Fibroblast of skin of back (primary cell): ENCODE measurements at regions not wholly inside any gene's neighbourhood (a gene's known extent, or its start where the extent isn't known, plus 50 kb on each side); places are given as distances from the start of the nearest gene placed in this dataset.
"Not testable (repeated sequence)": the region's sequence is repeated elsewhere in the genome, so short reads cannot be mapped to it uniquely, and the experiment has no call there.

Source experiments
- DNase-seq: peaks from one replicate; pipeline ENCODE4 v3.0.0-alpha.2; 2013

- DNase-seq: no peak
Observed at GRCh38 chr17:22310717-22311686, 618.7 kb downstream of the KCNJ18 start.

- DNase-seq: not testable (repeated sequence)
Observed at GRCh38 chr17:22321001-22321400, 628.7 kb downstream of the KCNJ18 start.

GRCh38 chr17:22322893-22323550 lies 630.7 kb downstream of the KCNJ18 start:
- DNase-seq: not testable (repeated sequence)

- no peak for DNase-seq
Observed at GRCh38 chr17:22337467-22337866, 645.1 kb downstream of the KCNJ18 start.

DNA sequence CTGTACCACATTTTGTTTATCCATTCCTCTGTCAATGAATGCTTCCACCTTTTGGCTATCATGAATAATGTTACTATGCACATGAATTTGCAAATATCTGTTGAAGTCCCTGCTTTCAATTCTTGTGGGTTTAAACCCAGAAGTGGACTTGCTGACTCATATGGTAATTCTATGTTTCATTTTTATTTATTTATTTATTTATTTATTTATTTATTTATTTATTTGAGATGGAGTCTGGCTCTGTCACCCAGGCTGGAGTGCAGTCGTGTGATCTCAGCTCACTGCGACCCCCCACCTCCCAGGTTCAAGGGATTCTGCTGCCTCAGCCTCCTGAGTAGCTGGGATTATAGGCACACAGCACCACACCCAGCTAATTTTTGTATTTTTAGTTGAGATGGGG lies 664.3 kb downstream of the KCNJ18 start:
- not testable (repeated sequence) for DNase-seq

DNA sequence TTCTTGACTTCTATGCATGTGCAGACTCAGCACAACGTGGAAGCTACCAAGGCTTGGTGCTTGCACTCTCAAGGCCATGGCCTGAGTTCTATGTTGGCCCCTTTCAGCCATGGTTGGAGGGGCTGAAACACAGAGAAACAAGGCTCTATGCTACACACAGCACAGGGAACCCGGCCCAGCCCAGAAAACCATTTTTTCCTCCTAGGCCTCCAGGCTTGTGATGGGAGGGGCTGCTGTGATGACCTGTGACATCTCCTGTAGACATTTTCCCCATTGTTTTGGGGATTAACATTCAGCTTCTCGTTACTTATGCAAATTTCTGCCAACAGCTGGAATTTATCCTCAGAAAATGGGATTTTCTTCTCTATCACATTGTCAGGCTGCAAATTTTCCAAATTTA lies 678.7 kb downstream of the KCNJ18 start:
- DNase-seq: not testable (repeated sequence)

- DNase-seq: no peak
Observed at GRCh38 chr17:22373911-22374310, 681.6 kb downstream of the KCNJ18 start.

- DNase-seq: no peak
Observed at GRCh38 chr17:22374741-22375140, 682.4 kb downstream of the KCNJ18 start.

DNA sequence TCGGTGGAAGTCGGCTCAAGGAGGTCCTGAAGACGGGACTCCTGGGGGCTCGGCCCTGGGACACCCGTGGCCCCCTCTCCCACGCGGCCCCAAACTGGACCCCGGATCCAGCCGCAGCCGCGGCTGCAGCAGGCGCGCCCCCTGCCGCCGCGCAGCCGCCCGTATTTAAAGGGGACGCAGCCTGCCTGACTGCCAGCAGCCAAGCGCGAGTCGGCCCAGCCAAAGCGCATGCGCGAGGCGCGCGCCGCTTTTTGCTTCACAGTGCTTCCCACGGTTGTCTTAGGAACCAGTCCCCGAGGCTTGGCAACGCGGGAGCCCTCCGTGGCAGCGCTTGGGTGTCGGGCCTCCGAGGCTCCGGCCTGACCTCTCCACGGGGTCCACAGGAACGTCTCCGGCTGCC lies 684.4 kb downstream of the KCNJ18 start:
- DNase-seq: not testable (repeated sequence)

DNA sequence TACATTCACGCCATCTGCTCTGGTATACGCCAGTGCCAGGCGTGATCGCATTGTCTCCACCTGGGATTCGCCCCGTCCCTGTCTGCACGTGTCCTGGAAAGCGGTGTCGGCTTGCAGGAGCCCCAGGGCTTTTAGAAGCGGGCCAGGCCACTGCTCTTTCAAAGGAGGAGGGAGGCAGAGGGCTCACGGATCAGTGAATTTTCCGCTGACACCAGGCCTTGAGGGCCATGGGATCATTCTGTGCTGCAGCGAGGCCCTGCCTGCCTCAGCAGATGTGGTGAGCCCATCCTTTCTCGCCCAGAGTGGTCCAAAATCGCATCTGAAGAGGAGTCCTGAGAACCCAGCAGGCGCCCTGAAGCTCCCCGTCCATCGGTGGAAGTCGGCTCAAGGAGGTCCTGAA lies 686.4 kb downstream of the KCNJ18 start:
- DNase-seq: not testable (repeated sequence)

- not testable (repeated sequence) for DNase-seq
Observed at GRCh38 chr17:22381589-22381988, 689.3 kb downstream of the KCNJ18 start.

GRCh38 chr17:22383772-22384460 lies 691.6 kb downstream of the KCNJ18 start:
- not testable (repeated sequence) for DNase-seq

- not testable (repeated sequence) for DNase-seq
Observed at GRCh38 chr17:22384461-22384800, 692.1 kb downstream of the KCNJ18 start.

DNA sequence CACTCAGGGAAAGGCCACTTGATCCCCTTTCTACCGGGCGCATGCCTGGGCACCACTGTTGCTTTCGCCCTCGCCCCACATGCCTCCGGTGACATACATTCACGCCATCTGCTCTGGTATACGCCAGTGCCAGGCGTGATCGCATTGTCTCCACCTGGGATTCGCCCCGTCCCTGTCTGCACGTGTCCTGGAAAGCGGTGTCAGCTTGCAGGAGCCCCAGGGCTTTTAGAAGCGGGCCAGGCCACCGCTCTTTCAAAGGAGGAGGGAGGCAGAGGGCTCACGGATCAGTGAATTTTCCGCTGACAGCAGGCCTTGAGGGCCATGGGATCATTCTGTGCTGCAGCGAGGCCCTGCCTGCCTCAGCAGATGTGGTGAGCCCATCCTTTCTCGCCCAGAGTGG lies 706.1 kb downstream of the KCNJ18 start:
- DNase-seq: not testable (repeated sequence)

GRCh38 chr17:22399037-22399436 lies 706.7 kb downstream of the KCNJ18 start:
- DNase-seq: not testable (repeated sequence)

GRCh38 chr17:22405080-22405479 lies 712.8 kb downstream of the KCNJ18 start:
- not testable (repeated sequence) for DNase-seq

GRCh38 chr17:22409160-22409751 lies 716.9 kb downstream of the KCNJ18 start:
- DNase-seq: no peak

DNA sequence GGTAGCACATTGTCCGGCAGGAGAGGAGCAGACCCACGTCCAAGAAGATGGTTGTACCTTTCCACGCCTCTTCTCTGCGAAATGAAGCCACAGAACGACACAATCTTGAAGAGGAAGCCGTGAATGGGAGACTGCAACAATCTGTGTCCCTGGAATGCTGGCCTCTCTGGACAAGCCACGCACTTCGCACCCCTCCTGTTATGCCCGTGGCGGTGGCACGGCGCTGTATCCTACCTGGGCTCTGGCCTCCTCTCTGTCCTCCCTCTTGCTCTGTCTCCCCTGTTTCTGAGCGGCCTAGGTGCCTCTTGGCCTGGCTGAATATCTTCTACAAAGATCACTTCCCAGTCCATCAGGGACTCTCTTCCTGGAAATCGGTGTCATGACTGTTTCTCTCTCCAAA lies 717.8 kb downstream of the KCNJ18 start:
- no peak for DNase-seq

DNA sequence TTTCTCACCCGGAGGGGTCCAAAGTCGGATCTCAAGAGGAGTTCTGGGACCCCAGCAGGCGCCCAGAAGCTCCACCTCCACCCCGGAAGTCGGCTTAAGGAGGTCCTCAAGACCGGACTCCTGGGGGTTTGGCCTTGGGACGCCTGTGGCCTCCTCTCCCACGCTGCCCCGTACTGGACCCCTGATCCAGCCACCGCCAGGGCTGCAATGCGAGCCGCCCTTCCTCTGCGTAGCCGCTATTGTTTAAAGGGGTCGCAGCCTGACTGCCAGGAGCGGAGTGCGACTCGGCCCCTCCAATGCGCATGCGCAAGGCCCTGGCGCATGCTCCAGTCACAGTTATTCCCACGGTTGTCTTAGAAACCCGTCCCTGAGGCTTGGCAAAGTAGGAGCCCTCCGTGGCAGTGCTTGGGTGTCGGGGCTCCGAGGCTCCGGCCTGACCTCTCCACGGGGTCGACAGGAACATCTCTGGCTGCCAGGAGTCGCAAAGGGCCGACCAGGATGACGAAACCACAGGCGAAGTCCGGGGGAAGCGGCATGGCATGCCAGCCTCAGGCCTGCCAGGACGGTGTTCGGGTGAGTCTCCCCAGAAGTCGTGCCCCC lies 719.0 kb downstream of the KCNJ18 start:
- no peak for DNase-seq

DNA sequence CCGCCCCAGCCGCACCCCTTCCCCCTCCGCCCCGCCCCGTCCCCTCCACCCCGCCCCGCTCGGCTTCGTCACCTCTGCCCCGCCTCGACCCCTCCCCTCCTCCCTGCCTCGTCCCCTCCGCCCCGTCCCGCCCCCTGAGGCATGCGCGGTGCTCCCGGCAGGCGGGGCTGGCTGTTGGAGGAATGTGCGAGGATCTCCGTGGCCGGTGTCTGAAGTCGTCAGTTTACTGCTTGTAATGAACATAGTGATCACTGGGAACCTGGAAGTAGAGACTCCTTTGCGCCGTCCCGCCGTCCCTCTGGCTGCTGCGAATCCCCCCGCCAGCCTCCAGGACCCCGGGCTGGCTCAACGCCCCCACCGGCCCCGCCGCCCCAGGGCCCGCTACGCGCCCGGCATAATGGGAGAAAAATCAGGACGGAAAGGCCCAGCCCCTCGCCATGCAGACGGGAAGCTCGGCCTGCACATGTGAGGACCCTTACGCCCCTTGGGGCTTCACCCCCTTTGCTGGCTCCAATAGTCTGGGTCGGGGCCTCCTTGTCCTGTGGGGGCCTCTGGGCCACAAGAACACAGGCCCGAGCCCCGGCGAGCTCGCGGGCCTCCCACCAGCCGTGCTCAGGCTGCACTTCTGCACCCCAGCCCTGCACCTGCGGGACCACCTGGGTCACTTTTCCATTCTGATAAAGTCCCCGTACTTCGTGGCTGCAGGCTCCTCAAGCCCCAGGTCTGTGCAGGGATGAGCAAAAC lies 743.1 kb downstream of the KCNJ18 start:
- DNase-seq: no peak

GRCh38 chr17:22441776-22442175 lies 749.5 kb downstream of the KCNJ18 start:
- no peak for DNase-seq

GRCh38 chr17:22443061-22443460 lies 750.7 kb downstream of the KCNJ18 start:
- no peak for DNase-seq
